ENCODE measurements at regions not wholly inside any gene's neighbourhood (a gene's known extent, or its start where the extent isn't known, plus 50 kb on each side); places are given as distances from the start of the nearest gene placed in this dataset.

DNA sequence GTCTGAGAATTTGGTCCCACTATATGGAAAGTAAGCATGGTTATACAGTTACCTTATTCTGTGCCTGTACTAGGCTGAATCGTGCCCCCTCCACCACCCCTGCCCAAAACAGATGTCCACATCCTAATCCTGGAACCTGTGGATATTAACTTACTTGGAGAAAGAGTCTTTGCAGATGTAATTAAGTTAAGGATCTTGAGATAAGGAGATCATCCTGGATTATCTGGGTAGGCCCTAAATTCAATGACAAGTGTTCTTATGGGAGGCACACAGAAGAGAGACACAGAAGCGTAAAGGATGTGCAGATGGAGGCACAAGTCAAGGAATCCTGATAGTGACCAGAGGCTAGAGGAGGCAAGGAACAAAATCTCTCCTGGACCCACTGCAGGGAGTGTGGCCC, 116.7 kb upstream of the MAN1A1 start:
- TF ChIP-seq, protein P1, sequence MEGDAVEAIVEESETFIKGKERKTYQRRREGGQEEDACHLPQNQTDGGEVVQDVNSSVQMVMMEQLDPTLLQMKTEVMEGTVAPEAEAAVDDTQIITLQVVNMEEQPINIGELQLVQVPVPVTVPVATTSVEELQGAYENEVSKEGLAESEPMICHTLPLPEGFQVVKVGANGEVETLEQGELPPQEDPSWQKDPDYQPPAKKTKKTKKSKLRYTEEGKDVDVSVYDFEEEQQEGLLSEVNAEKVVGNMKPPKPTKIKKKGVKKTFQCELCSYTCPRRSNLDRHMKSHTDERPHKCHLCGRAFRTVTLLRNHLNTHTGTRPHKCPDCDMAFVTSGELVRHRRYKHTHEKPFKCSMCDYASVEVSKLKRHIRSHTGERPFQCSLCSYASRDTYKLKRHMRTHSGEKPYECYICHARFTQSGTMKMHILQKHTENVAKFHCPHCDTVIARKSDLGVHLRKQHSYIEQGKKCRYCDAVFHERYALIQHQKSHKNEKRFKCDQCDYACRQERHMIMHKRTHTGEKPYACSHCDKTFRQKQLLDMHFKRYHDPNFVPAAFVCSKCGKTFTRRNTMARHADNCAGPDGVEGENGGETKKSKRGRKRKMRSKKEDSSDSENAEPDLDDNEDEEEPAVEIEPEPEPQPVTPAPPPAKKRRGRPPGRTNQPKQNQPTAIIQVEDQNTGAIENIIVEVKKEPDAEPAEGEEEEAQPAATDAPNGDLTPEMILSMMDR (IDR thresholded peaks at IDR 0.05) = no peak
- Histone ChIP-seq H3K36me3 (no peaks in the 10 kb centered on the region), H3K27ac (no peak overlapping the region), H3K27me3 (no peaks in the 10 kb centered on the region), H3K4me1 (no peaks in the 10 kb centered on the region), H3K4me3 (no peak overlapping the region), H3K9me3 (peaks cover 0 to 5% (median 0%) of the 10 kb centered on the region in 3 donors)
- no peak for DNase-seq
- intact Hi-C loops (cut with DNase I; ENCODE audit: low total_unique reads) = no loop called here

DNA sequence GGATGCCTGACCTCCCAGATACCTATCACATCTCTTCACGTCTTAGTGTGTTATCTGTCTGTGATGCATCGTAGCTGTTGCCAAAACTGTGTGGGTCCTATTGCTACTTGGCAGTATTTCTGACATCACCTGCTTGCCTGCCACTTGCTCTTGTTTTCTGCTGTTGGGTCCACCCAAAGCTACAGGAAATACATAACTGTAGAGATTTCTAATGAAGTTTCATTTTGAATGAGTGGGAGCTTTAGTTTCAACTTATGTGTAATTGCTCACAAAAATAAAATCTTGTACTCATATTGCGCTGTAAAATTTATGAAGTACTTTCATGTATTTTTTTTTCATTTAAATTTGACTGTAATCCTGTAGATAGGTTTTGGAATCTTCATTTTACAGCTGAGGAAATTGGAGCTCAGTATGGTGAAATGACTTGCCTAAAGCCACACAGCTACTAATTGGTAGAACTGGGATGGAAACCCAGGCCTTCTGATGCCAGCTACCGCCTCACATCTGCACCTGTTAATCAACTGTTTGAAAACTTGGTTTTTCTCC, 113.6 kb upstream of the MAN1A1 start:
- Histone ChIP-seq H3K27ac (no peak overlapping the region), H3K9me3 (no peaks in the 10 kb centered on the region), H3K27me3 (no peaks in the 10 kb centered on the region), H3K4me3 (no peak overlapping the region), H3K4me1 (no peaks in the 10 kb centered on the region), H3K36me3 (no peaks in the 10 kb centered on the region)
- TF ChIP-seq, protein P1 (IDR thresholded peaks at IDR 0.05) = no peak
- intact Hi-C loops (cut with DNase I; ENCODE audit: low total_unique reads) = no loop called here
- no peak for DNase-seq

- intact Hi-C loops (cut with DNase I; ENCODE audit: low total_unique reads) = no loop called here
- TF ChIP-seq, protein P1 (IDR thresholded peaks at IDR 0.05) = no peak
- Histone ChIP-seq H3K27me3 (no peaks in the 10 kb centered on the region), H3K4me1 (no peaks in the 10 kb centered on the region), H3K27ac (no peak overlapping the region), H3K36me3 (no peaks in the 10 kb centered on the region), H3K4me3 (no peak overlapping the region), H3K9me3 (no peaks in the 10 kb centered on the region)
- DNase-seq = no peak
Observed at GRCh38 chr6:119461187-119461586, 111.6 kb upstream of the MAN1A1 start.

DNA sequence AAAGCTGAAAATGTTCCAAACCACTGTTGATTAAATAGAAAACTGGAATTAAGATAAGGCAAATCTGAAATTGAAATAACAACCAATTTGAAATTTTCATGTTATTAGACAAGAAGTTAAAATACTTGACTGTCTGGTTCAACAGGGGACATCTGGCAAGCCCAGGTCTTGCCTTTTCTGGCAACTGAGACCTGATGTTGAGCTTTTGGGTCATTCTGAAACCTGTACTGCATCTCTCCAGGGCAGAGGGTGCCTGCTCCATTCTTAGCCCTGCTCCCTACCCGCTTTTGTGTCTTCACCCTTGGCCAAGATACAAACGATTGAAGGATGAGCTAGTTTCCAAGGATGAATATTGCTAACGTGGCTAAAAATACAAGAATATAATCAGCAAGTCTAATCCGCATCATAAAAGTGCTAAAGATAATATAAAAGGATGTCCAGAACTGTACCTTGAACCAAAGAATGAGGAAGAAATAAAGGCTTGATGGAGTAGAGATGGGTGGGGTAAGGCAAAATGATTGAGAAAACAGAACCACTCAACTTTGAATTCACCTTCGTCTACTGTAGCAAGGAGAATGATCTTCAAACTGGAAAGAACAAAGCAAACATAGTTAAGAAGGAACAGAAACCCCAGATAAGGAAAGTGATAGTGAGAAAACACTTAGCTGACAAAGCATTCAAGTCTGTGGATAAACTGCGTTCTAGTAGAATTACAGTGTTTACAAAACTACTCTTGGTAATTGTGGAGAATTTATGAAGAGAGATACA, 109.8 kb upstream of the MAN1A1 start:
- intact Hi-C loops (cut with DNase I; ENCODE audit: low total_unique reads) = no loop called here
- no peak overlapping the region for H3K27ac ChIP-seq
- no peaks in the 10 kb centered on the region for H3K9me3 ChIP-seq

GRCh38 chr6:119454714-119455113, 105.2 kb upstream of the MAN1A1 start:
- peak in 1 of 2 donors; percentile 64 for DNase-seq
- intact Hi-C loops (cut with DNase I; ENCODE audit: low total_unique reads) = no loop called here
- Histone ChIP-seq H3K36me3 (no peaks in the 10 kb centered on the region), H3K9me3 (no peaks in the 10 kb centered on the region), H3K4me3 (no peak overlapping the region), H3K4me1 (no peaks in the 10 kb centered on the region), H3K27ac (no peak overlapping the region), H3K27me3 (no peaks in the 10 kb centered on the region)
- TF ChIP-seq, protein P1 (IDR thresholded peaks at IDR 0.05) = no peak

More for the DNA sequence above, 109.8 kb upstream of the MAN1A1 start:
- no peak overlapping the region for H3K4me3 ChIP-seq
- TF ChIP-seq, protein P1 (IDR thresholded peaks at IDR 0.05) = no peak
- no peaks in the 10 kb centered on the region for H3K4me1 ChIP-seq
- no peaks in the 10 kb centered on the region for H3K27me3 ChIP-seq
- no peak for DNase-seq
- no peaks in the 10 kb centered on the region for H3K36me3 ChIP-seq

All from tibial artery (tissue), 4 donors.